HEK293 (cell line): ENCODE measurements at regions not wholly inside any gene's neighbourhood (a gene's known extent, or its start where the extent isn't known, plus 50 kb on each side); places are given as distances from the start of the nearest gene placed in this dataset.

Experiments used
- ATF2 ChIP-seq: fragments of 450-650 bp; formaldehyde crosslinking; IDR thresholded peaks from 2 replicates; pipeline ENCODE4 v1.5.1; 2016; ENCODE audit warnings: missing biosample characterization, missing genetic modification characterization, low read depth
- CTCF ChIP-seq: fragments of 450-650 bp; formaldehyde crosslinking; IDR thresholded peaks from 2 replicates; pipeline ENCODE4 v1.5.1; 2016; ENCODE audit warnings: missing biosample characterization, missing genetic modification characterization
- ZBTB49 ChIP-seq: fragments of 450-650 bp; formaldehyde crosslinking; IDR thresholded peaks from 2 replicates; pipeline ENCODE4 v1.5.1; 2016; ENCODE audit warnings: missing biosample characterization, missing genetic modification characterization, low read depth
- ZBTB7A ChIP-seq: fragments of 450-650 bp; formaldehyde crosslinking; IDR thresholded peaks from 2 replicates; pipeline ENCODE4 v1.5.1; 2016; ENCODE audit warnings: low read depth, missing biosample characterization, missing genetic modification characterization

- TF ChIP-seq CTCF, result no peak
- TF ChIP-seq ATF2, result no peak
- no peak for TF ChIP-seq ZBTB49 (tag by site-specific recombination)
- no peak for TF ChIP-seq ZBTB7A (tag by site-specific recombination)
Observed at GRCh38 chr4:122552898-122553297, 68.0 kb downstream of the IL21 start.
